ENCODE measurements at regions not wholly inside any gene's neighbourhood (a gene's known extent, or its start where the extent isn't known, plus 50 kb on each side); places are given as distances from the start of the nearest gene placed in this dataset.
A peak's percentile ranks its signal among the peaks of the same experiment; 100 is the strongest.

DNA sequence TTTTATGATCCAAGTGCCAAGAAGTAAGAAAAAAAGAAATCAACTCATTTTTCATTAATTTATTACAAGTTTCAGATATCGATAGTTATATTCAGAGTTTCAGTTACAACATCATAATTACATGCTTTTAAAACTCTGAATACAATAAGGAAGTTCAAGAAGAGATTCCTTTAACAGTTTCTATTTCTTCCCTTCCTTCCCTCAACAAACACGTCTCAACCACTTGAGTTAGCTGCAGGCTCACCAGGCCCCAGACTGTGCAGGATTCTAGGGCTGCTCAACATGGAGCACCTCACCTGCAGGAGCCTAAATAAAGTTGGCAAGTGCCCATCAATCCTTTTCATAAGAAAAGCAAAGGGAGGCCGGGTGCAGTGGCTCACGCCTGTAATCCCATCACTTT, 79.2 kb upstream of the FNDC3B start:
- TF ChIP-seq, protein P1, sequence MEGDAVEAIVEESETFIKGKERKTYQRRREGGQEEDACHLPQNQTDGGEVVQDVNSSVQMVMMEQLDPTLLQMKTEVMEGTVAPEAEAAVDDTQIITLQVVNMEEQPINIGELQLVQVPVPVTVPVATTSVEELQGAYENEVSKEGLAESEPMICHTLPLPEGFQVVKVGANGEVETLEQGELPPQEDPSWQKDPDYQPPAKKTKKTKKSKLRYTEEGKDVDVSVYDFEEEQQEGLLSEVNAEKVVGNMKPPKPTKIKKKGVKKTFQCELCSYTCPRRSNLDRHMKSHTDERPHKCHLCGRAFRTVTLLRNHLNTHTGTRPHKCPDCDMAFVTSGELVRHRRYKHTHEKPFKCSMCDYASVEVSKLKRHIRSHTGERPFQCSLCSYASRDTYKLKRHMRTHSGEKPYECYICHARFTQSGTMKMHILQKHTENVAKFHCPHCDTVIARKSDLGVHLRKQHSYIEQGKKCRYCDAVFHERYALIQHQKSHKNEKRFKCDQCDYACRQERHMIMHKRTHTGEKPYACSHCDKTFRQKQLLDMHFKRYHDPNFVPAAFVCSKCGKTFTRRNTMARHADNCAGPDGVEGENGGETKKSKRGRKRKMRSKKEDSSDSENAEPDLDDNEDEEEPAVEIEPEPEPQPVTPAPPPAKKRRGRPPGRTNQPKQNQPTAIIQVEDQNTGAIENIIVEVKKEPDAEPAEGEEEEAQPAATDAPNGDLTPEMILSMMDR (IDR thresholded peaks at IDR 0.05; ENCODE audit: low read depth, low read length) = no peak
- DNase-seq (ENCODE audit: extremely low read depth, low read depth) = no peak

- TF ChIP-seq, protein P1 (IDR thresholded peaks at IDR 0.05; ENCODE audit: low read depth, low read length) = no peak
- DNase-seq (ENCODE audit: extremely low read depth, low read depth) = no peak
Observed at GRCh38 chr3:171962137-171962720, 77.1 kb upstream of the FNDC3B start.

GRCh38 chr3:171963546-171963945, 75.8 kb upstream of the FNDC3B start:
- DNase-seq (ENCODE audit: extremely low read depth, low read depth) = no peak
- TF ChIP-seq, protein P1 (IDR thresholded peaks at IDR 0.05; ENCODE audit: low read depth, low read length) = no peak

DNA sequence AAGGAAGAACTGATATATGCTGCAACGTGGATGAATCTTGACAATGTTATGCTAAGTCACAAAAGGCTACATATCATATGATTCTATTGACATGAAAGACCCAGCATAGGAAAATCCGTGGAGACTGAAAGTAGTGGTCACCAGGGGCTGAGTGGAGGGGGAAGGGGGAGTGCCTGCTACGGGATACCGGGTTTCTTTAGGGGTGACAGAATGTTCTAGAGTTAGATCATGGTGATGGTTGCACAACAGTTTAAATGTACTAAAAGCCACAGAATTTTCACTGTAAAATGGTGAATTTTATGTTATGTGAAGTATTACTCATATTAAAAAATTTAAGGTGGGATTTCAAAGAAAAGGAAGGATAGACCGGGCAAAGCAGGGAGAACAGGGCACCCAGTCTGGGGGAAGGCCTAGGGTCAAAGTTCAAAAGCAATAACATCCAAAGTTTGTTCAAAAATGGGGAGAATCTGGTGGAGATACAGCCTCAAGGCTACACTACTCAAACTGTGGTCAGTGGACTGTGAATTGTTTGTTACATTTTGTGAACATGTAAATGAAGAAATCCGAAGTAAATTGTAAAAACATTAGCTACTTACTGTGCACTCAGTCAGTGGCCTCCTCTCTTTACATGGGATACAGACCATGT, 74.2 kb upstream of the FNDC3B start:
- DNase-seq (ENCODE audit: extremely low read depth, low read depth) = no peak
- TF ChIP-seq, protein P1 (IDR thresholded peaks at IDR 0.05; ENCODE audit: low read depth, low read length) = no peak

DNA sequence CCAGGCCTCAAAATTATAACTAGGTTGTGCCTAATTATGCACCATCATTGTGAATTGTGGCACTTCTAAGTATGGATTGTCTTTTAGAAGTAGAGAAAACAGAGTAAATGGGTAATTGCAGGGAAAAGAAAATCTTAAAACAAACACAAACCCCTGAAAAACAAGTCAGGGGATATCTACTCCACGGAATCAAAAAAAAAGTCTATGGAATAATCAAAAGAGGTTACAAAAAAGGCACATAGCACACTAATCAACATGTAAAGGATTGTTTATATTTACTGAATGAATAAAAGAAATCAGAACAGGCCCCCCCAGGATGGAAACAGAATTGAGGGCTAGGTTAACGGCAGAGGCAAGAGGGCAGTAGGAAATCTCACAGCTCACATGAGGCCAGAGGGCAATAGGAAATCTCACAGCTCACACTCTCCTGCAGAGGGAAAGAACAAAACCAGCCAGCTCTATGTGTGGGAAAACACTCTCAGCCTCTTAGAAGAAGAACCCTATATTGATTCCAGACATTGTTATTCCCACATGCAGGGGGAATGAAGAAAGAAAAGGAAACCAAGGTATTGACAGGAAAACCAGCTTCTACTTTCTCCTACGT, 72.7 kb upstream of the FNDC3B start:
- TF ChIP-seq, protein P1 (IDR thresholded peaks at IDR 0.05; ENCODE audit: low read depth, low read length) = no peak
- peak; percentile 37 for DNase-seq (ENCODE audit: extremely low read depth, low read depth)

GRCh38 chr3:171967137-171967783, 72.1 kb upstream of the FNDC3B start:
- TF ChIP-seq, protein P1 (IDR thresholded peaks at IDR 0.05; ENCODE audit: low read depth, low read length) = no peak
- peak; percentile 88 for DNase-seq (ENCODE audit: extremely low read depth, low read depth)

All from AG09319 (cell line).